Effector memory CD4-positive, alpha-beta T cell (primary cell): ENCODE measurements at regions not wholly inside any gene's neighbourhood (a gene's known extent, or its start where the extent isn't known, plus 50 kb on each side); places are given as distances from the start of the nearest gene placed in this dataset.

Experiments
- DNase-seq, 3 donors: peaks; one replicate each; pipeline ENCODE4 v3.0.0-alpha.2; 2020
- H3K27ac ChIP-seq: 2 replicates; pipeline ENCODE4 v1.7.0; 2013; ENCODE audit warnings: mild to moderate bottlenecking, low read length, moderate library complexity; ENCODE audit not compliant: insufficient read depth, poor library complexity, severe bottlenecking
- H3K27me3 ChIP-seq: replicated peaks from 2 replicates; pipeline ENCODE4 v1.7.0; 2013; ENCODE audit warnings: mild to moderate bottlenecking, low read length; ENCODE audit not compliant: insufficient read depth, control insufficient read depth, poor library complexity, severe bottlenecking
- H3K36me3 ChIP-seq: 2 replicates; pipeline ENCODE4 v1.7.0; 2013; ENCODE audit warnings: mild to moderate bottlenecking, low read length, moderate library complexity; ENCODE audit not compliant: control insufficient read depth, insufficient read depth
- H3K4me1 ChIP-seq: 2 replicates; pipeline ENCODE4 v1.7.0; 2013; ENCODE audit warnings: low read length, mild to moderate bottlenecking; ENCODE audit not compliant: control insufficient read depth, insufficient read depth, poor library complexity, severe bottlenecking
- H3K4me3 ChIP-seq: 2 replicates; pipeline ENCODE4 v1.7.0; 2013; ENCODE audit warnings: low read length, low read depth, mild to moderate bottlenecking; ENCODE audit not compliant: insufficient read depth, poor library complexity, severe bottlenecking
- H3K9me3 ChIP-seq: 2 replicates; pipeline ENCODE4 v1.7.0; 2013; ENCODE audit warnings: mild to moderate bottlenecking, low read length, moderate library complexity; ENCODE audit not compliant: control insufficient read depth

DNA sequence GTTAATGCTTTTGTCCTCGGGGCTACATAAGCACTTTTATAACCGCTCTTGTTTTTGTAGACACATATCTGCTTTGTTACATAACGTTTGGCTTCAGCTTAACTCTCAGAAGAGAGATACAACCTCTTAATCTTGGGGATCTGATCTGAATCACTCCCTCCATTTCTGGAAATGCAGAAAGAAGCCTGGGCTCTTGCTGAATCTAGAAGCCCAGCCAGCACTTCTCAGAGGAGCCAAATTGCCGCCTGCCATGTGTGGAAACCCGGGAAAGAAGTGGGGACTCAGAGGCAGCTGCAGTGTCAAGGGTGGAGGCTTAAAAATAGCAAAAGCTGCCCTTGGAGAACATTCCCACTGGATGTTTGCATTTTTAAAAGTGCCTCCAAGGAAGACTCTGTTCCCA is 69.3 kb upstream of the LDB2 start:
- Histone ChIP-seq H3K9me3 (no peaks in the 10 kb centered on the region), H3K4me3 (no peak overlapping the region), H3K4me1 (no peaks in the 10 kb centered on the region), H3K27ac (no peak overlapping the region), H3K27me3 (no peaks in the 10 kb centered on the region), H3K36me3 (no peaks in the 10 kb centered on the region)
- no peak for DNase-seq

DNA sequence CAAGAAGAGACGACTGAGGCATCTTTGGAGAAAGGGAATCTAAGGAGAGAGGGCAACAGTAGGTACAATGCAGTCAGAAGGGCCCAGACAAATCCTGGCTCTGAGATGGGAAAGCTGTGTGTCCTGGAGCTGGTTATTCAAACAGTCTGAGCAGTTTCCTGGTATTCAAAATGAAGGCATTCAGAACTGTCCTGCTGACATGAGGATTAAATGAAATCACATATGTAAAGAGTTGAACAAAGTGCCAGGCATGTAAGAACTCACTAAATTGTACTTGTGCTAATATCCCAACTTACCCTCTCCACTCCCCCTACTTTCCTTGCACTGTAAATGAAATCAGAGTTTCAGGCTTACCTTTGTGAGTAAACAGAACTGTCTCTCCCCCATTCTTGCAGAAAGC is 60.9 kb upstream of the LDB2 start:
- Histone ChIP-seq H3K9me3 (no peaks in the 10 kb centered on the region), H3K27me3 (no peaks in the 10 kb centered on the region), H3K4me1 (no peaks in the 10 kb centered on the region), H3K36me3 (no peaks in the 10 kb centered on the region), H3K27ac (no peak overlapping the region), H3K4me3 (no peak overlapping the region)
- DNase-seq = no peak

DNA sequence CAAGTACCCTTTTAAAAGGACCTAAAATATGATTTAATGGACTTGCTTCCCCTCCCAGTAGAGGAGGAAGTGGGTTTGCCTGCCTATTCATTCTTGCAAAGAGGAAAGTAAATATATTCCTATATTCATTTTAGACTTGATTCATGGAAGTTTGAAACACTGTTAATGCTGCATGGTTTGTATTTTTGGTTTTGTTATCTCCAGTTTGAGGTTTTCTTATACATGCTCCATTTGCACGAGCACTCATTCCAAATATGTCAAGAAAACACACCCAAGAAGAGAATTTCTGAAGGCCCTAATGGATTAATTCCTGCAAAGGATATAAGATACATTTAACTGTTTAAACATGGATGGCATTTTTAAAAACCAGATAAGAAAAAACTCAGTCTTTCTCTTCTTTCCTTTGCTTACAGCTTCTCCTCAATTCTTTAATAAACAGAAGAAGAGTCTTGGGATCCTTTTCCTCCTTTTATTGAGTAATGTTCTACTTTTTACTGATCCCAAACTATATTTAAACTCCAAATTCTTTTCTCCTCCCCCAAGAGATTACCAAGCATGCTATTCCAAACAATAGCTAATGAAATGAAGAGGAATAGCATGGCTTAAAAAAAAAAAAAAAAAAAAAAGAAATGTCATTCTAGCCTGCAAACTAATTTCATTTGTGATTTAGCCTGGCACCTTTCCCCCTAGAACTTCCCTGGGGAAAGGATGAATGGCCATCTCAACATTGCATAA is 54.6 kb upstream of the LDB2 start:
- no peaks in the 10 kb centered on the region for H3K4me1 ChIP-seq
- DNase-seq = no peak
- no peak overlapping the region for H3K27ac ChIP-seq
- H3K9me3 ChIP-seq = no peaks in the 10 kb centered on the region
- H3K36me3 ChIP-seq = no peaks in the 10 kb centered on the region
- no peak overlapping the region for H3K4me3 ChIP-seq
- no peaks in the 10 kb centered on the region for H3K27me3 ChIP-seq

DNA sequence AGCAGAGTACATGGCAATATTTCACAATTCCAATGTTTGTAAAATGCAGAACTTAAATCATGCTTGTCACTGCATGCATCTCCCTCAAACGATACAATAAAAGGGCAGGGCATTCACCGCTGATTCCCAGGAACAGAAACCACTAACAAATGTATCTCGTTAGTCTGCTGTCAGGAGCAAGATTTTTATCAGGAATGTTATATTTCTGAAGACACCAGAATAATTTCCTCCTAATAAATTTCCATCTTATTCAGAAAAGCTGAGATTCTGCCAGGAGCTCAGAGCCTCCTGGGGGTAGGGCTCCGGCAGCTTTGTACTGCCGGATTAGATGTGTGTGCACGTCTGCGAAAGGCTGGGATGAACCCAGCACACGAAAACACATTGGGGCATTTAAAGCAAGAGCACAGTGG is 54.0 kb upstream of the LDB2 start:
- no peaks in the 10 kb centered on the region for H3K36me3 ChIP-seq
- no peaks in the 10 kb centered on the region for H3K9me3 ChIP-seq
- no peaks in the 10 kb centered on the region for H3K4me1 ChIP-seq
- DNase-seq = no peak
- H3K27ac ChIP-seq = no peak overlapping the region
- H3K27me3 ChIP-seq = no peaks in the 10 kb centered on the region
- H3K4me3 ChIP-seq = no peak overlapping the region
